ENCODE measurements at regions not wholly inside any gene's neighbourhood (a gene's known extent, or its start where the extent isn't known, plus 50 kb on each side); places are given as distances from the start of the nearest gene placed in this dataset.

DNA sequence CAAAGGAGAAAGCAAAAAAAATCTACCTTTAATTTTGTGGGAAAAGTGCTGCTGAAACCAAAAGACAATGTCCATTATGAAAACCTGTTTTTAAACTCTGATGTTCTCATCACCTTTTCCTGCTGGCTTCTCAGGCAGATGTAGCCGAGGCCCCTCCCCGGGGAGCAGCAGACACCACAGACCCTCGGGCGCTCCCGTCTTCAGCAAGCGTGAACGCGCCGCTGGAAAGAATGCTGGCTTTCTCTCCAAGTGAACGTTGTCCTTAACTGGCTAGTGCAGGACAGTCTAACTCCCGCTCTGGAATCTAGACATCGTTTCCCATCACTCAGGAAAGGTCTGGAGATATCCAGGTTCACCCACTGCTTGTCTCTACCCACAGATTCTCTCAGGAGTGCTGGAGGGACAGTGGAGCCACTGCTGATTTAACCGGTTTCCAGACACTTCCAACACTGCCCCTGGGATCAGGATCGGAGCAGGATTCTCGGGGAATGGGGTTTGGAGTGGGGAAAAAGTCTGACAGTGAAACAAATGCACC, 211.2 kb downstream of the RBFOX3 start:
- intact Hi-C loops (cut with micrococcal nuclease; ENCODE audit: unreplicated experiment), result no loop called here
- no peak overlapping the region for H3K27ac ChIP-seq

DNA sequence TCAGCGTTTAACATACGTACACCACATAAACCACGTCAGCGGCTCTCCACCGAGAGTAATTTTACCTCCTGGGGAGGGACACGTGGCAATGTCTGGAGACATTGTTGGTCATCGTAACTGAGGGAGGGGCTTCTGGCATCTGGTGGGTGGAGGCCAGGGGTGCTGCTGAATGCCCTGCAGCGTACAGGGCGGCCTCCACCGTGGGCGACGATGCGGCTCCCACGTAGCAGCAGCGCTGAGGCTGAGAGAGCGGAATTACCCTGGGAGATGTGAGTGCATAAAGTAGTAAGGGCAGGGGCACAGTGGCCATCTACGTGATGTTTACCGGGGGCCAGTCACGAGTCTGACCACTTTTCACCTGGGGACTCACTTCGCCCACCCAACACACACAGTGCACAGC, 212.4 kb downstream of the RBFOX3 start:
- BruUV-seq (replicated peaks), result no TSS peak
- CTCF ChIA-PET, result no interaction called here
- TF ChIP-seq EZH2 (IDR thresholded peaks at IDR 0.05; ENCODE audit: low read depth), result no peak

More for the DNA sequence above, 211.2 kb downstream of the RBFOX3 start:
- H3K36me3 ChIP-seq (ENCODE audit: low read depth), result no peaks in the 10 kb centered on the region
- H3K4me1 ChIP-seq (replicated peaks; ENCODE audit: insufficient read depth), result no peaks in the 10 kb centered on the region
- DNase-seq, result no peak
- H2AFZ ChIP-seq, result no peak overlapping the region
- no peaks in the 10 kb centered on the region for H4K20me1 ChIP-seq (ENCODE audit: insufficient read depth)
- H3K27me3 ChIP-seq (ENCODE audit: insufficient read depth, low read depth), result peaks cover 55% of the 10 kb centered on the region
- TF ChIP-seq CTCF (conservative IDR thresholded peaks at IDR 0.05), result no peak
- no peak for TF ChIP-seq EZH2 (IDR thresholded peaks at IDR 0.05; ENCODE audit: low read depth)
- no peak overlapping the region for H3K4me3 ChIP-seq
- H3K9me3 ChIP-seq (ENCODE audit: insufficient read depth, low read depth), result no peaks in the 10 kb centered on the region
- no peaks in the 10 kb centered on the region for H3F3A ChIP-seq (ENCODE audit: insufficient read depth, low read depth)
- ChIA-PET CTCF (no interaction called here), POLR2A (ENCODE audit: unreplicated experiment) (no interaction called here)
- BruUV-seq (replicated peaks), result no TSS peak
- no peaks in the 10 kb centered on the region for H3K79me2 ChIP-seq (ENCODE audit: low read depth)
- no peak overlapping the region for H3K4me2 ChIP-seq
- no peaks in the 10 kb centered on the region for H3K9me2 ChIP-seq (ENCODE audit: insufficient read depth)

DNA sequence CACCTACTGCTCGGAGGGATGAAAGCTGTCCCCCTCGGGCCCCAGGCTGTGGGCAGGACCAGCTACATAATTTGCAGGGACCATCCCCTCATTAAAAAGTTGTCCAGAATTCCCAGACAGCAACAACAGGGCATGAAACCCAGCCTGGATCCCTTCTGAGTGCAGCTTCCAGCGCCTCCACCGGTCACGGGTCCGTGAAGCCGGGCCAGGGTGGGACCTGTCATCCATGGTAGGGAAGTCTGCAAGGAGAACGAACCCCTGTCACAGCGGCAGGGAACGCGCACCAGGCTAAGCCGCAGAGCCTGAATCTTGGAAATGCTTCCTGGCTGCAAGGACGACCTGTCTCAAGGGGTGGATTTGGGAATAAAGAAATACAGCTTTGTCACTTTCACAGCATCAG, 214.2 kb downstream of the RBFOX3 start:
- Histone ChIP-seq H3K27ac (no peak overlapping the region), H3K4me2 (no peak overlapping the region), H3K27me3 (ENCODE audit: insufficient read depth, low read depth) (peaks cover 53% of the 10 kb centered on the region), H3K79me2 (ENCODE audit: low read depth) (no peaks in the 10 kb centered on the region), H3K9me2 (ENCODE audit: insufficient read depth) (no peaks in the 10 kb centered on the region), H3K4me3 (no peak overlapping the region), H3F3A (ENCODE audit: insufficient read depth, low read depth) (no peaks in the 10 kb centered on the region), H3K36me3 (ENCODE audit: low read depth) (no peaks in the 10 kb centered on the region), H4K20me1 (ENCODE audit: insufficient read depth) (no peaks in the 10 kb centered on the region), H3K4me1 (replicated peaks; ENCODE audit: insufficient read depth) (no peaks in the 10 kb centered on the region), H2AFZ (no peak overlapping the region), H3K9me3 (ENCODE audit: insufficient read depth, low read depth) (no peaks in the 10 kb centered on the region)
- DNase-seq, result no peak
- BruUV-seq (replicated peaks), result no TSS peak
- POLR2A ChIA-PET (ENCODE audit: unreplicated experiment), result no interaction called here
- TF ChIP-seq CTCF (conservative IDR thresholded peaks at IDR 0.05), result no peak
- TF ChIP-seq EZH2 (IDR thresholded peaks at IDR 0.05; ENCODE audit: low read depth), result no peak
- intact Hi-C loops (cut with micrococcal nuclease; ENCODE audit: unreplicated experiment), result no loop called here
- CTCF ChIA-PET, result no interaction called here

More for the DNA sequence above, 212.4 kb downstream of the RBFOX3 start:
- no peak overlapping the region for H3K4me3 ChIP-seq
- no peaks in the 10 kb centered on the region for H3K36me3 ChIP-seq (ENCODE audit: low read depth)
- DNase-seq, result no peak
- peaks cover 48% of the 10 kb centered on the region for H3K27me3 ChIP-seq (ENCODE audit: insufficient read depth, low read depth)
- H4K20me1 ChIP-seq (ENCODE audit: insufficient read depth), result no peaks in the 10 kb centered on the region
- no peaks in the 10 kb centered on the region for H3F3A ChIP-seq (ENCODE audit: insufficient read depth, low read depth)
- no peak overlapping the region for H2AFZ ChIP-seq
- H3K4me2 ChIP-seq, result no peak overlapping the region
- no peaks in the 10 kb centered on the region for H3K9me2 ChIP-seq (ENCODE audit: insufficient read depth)
- H3K27ac ChIP-seq, result no peak overlapping the region
- POLR2A ChIA-PET (ENCODE audit: unreplicated experiment), result no interaction called here
- H3K4me1 ChIP-seq (replicated peaks; ENCODE audit: insufficient read depth), result no peaks in the 10 kb centered on the region
- intact Hi-C loops (cut with micrococcal nuclease; ENCODE audit: unreplicated experiment), result no loop called here
- no peaks in the 10 kb centered on the region for H3K9me3 ChIP-seq (ENCODE audit: insufficient read depth, low read depth)
- no peaks in the 10 kb centered on the region for H3K79me2 ChIP-seq (ENCODE audit: low read depth)

DNA sequence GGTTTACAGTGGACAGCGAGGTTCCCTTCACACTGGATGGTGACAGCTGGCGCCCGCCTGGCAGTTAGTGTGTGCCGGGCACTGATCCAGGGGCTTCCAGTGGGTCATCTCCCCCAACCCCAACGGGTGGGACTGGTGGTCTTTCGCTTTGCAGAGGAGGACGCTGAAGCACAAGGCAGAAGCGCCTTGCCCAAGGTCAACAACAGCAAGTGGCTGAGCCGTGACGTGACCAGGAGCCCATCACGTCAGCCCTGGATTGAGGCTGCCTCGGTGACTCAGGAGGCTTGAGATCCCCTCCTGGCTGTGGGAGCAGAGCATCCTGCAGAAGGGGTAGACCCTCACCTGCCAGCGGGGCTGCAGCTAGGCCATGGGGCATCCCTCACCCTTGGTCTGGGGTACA, 215.3 kb downstream of the RBFOX3 start:
- no peak for TF ChIP-seq CTCF (conservative IDR thresholded peaks at IDR 0.05)
- TF ChIP-seq EZH2 (IDR thresholded peaks at IDR 0.05; ENCODE audit: low read depth), result no peak
- Histone ChIP-seq H3K36me3 (ENCODE audit: low read depth) (no peaks in the 10 kb centered on the region), H3K4me2 (no peak overlapping the region), H3K4me3 (no peak overlapping the region), H4K20me1 (ENCODE audit: insufficient read depth) (0 out of 2 replicates have a peak, but pooled peaks cover 3% of the 10 kb centered on the region), H3K4me1 (replicated peaks; ENCODE audit: insufficient read depth) (no peaks in the 10 kb centered on the region), H3K9me2 (ENCODE audit: insufficient read depth) (no peaks in the 10 kb centered on the region), H3K27ac (no peak overlapping the region), H3F3A (ENCODE audit: insufficient read depth, low read depth) (no peaks in the 10 kb centered on the region), H3K27me3 (ENCODE audit: insufficient read depth, low read depth) (peaks cover 60% of the 10 kb centered on the region), H2AFZ (no peak overlapping the region), H3K9me3 (ENCODE audit: insufficient read depth, low read depth) (no peaks in the 10 kb centered on the region), H3K79me2 (ENCODE audit: low read depth) (no peaks in the 10 kb centered on the region)
- no peak for DNase-seq
- intact Hi-C loops (cut with micrococcal nuclease; ENCODE audit: unreplicated experiment), result no loop called here
- POLR2A ChIA-PET (ENCODE audit: unreplicated experiment), result no interaction called here
- BruUV-seq (replicated peaks), result no TSS peak
- CTCF ChIA-PET, result no interaction called here
